GM18867 (cell line): ENCODE measurements at regions not wholly inside any gene's neighbourhood (a gene's known extent, or its start where the extent isn't known, plus 50 kb on each side); places are given as distances from the start of the nearest gene placed in this dataset.
"Not testable (repeated sequence)": the region's sequence is repeated elsewhere in the genome, so short reads cannot be mapped to it uniquely, and the experiment has no call there.

Experiments
- ATAC-seq: cut with Tn5 transposase; IDR thresholded peaks from one replicate; pipeline ENCODE4 v1.9.1; 2021; ENCODE audit warnings: mild to moderate bottlenecking, moderate library complexity; ENCODE audit not compliant: unreplicated experiment

DNA sequence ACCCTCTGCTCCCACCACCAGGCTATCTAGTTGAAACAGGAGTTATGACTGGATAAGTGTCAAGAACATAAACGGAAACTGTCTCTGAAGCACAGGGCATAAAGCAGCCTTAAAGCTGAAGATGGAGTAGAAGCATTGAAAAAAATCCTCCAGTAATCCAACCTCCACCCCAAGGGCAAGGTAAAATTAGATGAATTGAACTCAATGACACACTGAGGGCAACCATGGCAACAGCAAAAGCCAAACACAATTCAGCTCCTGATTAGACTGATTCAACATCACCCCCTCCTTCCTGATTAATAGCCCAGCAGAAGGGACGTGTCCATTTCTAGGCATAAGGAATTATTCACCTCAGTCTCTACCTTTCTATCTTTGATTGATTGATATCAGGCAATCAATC lies 183.2 kb upstream of the MAP3K1 start:
- ATAC-seq: no peak

- ATAC-seq: no peak
Measured at GRCh38 chr5:56631719-56632118, 183.6 kb upstream of the MAP3K1 start.

DNA sequence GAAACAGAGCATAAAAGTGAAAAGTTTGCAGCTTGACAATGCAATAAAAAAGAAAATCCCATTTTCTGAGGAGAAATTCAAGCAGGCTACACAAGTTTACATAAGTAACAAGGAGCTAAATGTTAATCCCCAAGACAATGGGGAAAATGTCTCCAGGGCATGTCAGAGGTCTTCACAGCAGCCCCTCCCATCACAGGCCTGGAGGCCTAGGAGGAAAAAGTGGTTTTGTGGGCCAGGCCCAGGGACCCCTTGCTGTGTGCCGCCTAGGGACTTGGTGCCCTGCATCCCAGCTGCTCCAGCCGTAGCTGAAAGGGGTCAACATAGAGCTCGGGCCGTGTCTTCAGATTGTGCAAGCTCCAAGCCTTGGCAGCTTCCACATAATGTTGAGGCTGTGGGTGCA lies 186.7 kb upstream of the MAP3K1 start:
- not testable (repeated sequence) for ATAC-seq

- no peak for ATAC-seq
Measured at GRCh38 chr5:56625541-56625940, 189.8 kb upstream of the MAP3K1 start.

DNA sequence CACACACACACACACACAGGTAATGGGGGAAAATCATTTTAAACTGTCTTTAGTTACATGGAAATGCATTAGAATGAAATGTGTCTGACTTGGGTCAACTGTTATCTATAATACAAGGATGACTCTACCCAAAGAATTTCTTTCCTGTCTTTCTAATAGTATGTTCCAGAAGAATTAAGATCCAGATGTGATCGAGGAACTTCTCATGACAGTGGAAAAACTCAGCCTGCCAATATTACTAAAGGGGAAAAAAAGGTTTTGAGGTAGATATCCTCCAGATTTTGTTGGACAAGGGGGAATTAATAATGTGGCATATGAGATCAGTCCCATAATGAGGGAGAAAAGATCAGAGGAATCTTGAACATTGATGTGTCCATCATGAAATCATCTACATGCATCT lies 190.6 kb upstream of the MAP3K1 start:
- ATAC-seq: no peak

DNA sequence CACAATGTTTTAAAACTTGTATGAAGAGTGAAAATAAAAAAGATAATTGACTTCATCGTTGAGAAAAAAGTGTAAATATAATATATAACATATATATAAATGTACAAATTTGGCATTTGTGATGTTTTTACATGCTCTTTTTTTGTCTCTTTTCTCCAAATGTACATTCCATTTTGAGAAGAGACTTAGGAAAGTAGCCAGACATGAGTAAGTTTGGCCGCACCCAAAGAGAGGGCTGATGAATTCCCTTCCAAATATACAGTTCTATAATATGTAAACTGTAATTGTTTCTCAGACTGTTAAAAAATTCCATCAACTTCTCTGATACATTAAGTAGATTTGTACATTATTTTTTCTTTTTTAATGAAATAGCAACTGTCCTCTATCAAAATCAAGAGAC lies 193.2 kb upstream of the MAP3K1 start:
- ATAC-seq: no peak

DNA sequence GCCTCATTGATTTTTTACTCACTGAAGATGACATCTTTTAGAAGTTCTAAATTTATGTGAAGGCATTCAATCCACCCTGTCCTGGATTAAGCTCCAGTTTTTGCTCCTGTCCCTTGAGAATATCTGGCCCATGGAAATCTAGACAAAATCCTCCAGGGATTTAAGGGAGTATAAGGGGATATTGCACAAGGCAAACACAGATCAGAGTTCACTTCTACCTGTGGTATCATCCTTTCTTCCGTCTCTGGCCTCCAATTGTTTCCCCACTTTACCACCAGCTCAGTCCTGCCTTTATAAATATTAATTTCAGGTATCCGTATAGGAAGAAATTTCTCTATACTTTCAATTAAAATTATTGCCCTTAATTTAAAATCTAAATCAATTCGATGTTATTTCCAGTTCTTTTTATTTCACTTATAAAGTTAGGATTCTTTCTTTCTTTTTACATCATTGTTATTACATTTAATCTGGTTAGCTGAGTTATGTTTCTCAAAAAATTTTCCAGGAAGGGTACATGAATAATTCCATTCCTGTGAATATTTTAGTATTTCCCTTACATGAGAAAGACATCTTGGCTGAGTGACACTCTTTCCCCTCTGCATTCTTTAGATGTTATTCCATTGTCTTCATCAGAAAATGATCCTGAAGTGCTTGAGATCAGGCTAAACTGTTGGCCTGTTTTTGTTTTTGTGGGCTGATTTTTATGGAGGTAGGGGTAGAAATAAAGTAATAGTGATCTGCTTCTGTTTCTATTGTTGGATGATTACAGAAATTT lies 194.3 kb upstream of the MAP3K1 start:
- no peak for ATAC-seq

DNA sequence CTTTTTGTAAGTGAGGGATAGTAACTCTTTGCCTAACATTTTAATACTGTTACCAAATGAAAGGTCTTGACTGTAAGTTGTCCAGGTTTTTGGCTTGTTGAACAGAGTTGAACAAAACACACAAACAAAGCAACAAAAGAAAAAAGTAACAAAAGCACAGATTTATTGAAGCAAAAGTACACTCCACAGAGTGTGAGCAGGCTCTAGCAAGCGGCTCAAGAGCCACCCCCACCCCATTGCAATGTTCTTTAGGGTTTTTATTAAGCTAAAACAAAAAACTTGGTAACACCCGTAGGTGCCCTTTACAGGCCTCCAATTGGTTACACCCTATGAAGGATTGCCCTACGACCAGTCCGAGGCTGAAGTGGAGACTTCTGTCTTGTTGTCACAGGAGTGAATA lies 197.4 kb upstream of the MAP3K1 start:
- no peak for ATAC-seq

- no peak for ATAC-seq
Measured at GRCh38 chr5:56616454-56617160, 198.7 kb upstream of the MAP3K1 start.

- ATAC-seq: no peak
Measured at GRCh38 chr5:56615361-56616153, 199.8 kb upstream of the MAP3K1 start.

- no peak for ATAC-seq
Measured at GRCh38 chr5:56612759-56613158, 202.6 kb upstream of the MAP3K1 start.

DNA sequence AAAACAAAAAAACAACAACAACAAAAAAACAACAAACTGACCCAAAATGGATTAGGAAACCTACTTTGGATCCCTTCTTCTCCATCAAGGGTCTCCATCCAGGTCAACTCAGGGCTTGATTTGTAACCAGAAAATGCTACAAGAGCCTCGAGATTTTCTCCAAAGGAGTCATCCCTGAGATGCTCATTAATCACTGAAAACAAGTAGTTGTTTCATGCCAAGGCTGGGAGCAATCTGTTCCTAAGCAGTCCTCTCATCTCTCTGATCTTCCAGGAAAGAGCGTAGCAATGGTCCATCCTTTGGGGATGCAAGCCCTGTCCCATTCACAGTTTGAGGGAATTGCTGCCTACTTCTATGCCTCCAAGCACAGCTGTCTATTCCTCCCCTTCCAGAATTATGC lies 203.0 kb upstream of the MAP3K1 start:
- no peak for ATAC-seq

DNA sequence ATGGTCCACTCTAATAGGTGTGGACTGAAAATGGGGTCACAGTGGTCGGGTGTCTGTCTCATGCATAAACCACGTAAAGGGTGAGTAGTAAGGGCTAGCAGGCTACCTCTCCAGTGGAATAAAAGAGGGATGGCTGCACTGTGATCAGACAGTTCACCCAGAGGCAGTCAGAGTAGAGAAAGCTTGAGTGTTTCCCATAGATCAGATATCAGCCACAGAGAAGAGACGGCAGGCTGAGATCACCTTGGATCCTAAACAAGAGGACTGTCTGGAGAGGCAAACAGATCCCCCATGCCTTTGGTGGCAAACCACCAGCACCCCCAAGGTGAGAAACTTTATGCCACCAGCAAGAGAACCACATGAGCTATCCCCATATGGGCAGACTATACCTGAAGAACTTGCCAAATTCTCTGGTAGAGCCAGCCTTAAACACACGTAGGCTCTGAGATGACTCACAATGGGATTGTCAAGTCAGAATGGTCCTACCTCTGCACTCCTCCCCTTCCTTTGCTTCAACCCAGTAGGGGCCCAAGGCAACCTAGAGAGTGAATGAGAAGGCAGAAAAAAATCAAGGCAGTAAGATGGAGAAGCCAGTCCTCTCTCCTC lies 205.2 kb upstream of the MAP3K1 start:
- no peak for ATAC-seq

DNA sequence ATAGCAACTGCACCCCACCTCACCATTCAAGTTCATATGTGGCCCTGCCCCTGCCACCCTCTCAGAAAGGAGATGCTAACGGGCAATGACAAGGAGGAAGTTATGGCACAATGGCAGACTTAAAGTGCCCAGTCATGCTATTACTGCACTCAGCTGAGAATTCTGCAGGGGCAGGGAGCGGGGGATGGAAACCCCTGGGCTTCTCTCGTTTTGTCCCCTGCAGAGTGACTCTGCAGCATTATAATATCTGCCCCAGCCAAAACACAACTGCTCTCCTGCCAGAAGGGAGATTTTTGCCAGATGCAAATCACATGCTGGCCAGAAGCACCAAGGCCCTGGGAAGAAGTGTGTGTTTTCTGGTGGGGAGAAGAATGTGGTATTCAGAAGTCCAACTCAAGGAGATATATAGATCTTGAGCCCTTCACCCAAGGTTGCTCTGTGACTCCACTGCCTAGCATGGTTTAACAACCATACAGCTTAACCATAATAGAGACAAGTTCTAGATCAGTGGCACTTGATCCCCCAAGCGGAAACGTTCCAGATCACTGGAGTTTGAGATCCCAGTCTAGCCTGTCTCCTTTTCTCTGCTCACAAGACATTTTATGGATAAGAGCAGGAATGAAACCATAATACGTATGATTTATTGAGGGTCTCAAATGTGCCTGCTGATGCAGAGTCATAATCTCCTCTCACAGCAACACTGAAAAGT lies 207.0 kb upstream of the MAP3K1 start:
- no peak for ATAC-seq

- ATAC-seq: no peak
Measured at GRCh38 chr5:56607551-56607950, 207.8 kb upstream of the MAP3K1 start.

DNA sequence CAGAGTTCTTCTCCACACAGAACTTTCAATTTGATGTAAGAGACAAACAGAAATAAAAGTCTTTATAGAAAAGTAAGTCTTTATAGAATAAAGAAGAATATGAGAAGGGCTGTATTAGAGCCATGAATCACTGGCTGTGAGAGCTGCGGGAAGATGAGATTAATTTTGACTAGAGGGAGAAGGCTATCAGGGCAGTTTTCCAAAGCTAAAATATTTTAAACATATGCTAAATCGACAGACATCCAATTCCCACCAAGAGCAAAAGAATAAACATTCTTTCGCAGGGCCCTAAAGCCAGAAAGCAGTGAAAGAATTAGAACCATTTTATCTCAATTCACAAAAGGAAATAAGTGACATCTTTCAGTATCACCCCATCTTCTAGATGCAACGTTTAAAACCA lies 208.3 kb upstream of the MAP3K1 start:
- ATAC-seq: no peak

- ATAC-seq: no peak
Measured at GRCh38 chr5:56606192-56606591, 209.2 kb upstream of the MAP3K1 start.

- no peak for ATAC-seq
Measured at GRCh38 chr5:56605231-56605630, 210.1 kb upstream of the MAP3K1 start.

- no peak for ATAC-seq
Measured at GRCh38 chr5:56601641-56602071, 213.7 kb upstream of the MAP3K1 start.

GRCh38 chr5:56598941-56599340 lies 216.4 kb upstream of the MAP3K1 start:
- ATAC-seq: no peak

DNA sequence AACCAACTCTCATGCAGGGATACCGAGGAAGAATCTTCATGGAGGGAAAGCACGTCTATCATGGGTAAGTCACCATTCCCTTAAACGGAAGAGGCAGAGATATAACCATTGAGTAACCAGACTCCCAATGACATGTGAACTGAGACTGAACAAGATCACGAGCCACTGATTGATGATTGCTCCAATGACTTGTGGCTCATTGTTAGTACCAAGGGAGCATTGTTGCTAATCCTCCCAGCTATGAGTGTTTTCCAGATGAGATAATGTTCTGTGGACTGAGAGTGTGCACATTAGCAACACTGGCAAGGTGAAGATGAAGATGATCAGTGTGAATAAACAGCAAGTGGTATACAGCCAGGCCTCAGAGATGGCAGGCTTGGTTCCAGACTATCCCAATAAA lies 219.2 kb upstream of the MAP3K1 start:
- ATAC-seq: no peak
